HEK293 (cell line): ENCODE measurements at regions not wholly inside any gene's neighbourhood (a gene's known extent, or its start where the extent isn't known, plus 50 kb on each side); places are given as distances from the start of the nearest gene placed in this dataset.

Experiments used
- CTCF ChIA-PET: fragments of 350-600 bp; formaldehyde crosslinking; extraction: SDS; loops from one replicate; lab custom pipeline; 2021; ENCODE audit warnings: antibody characterized with exemption; lab: Yijun Ruan, JAX
- POLR2A ChIA-PET: fragments of 300-600 bp; formaldehyde crosslinking; extraction: SDS; loops from one replicate; lab custom pipeline; 2020; ENCODE audit warnings: antibody characterized with exemption, inconsistent platforms; lab: Yijun Ruan, JAX
- H3K27ac ChIP-seq: fragments of 200-500 bp; sonication (Bioruptor generic); 2 replicates; pipeline ENCODE4 v1.5.1; 2014; ENCODE audit warnings: low read depth, low read length, control low read depth, inconsistent platforms; ENCODE audit errors: extremely low read depth
- H3K36me3 ChIP-seq, 2 experiments: fragments of 200-500 bp in 1 of 2; sonication (Bioruptor generic) in 1 of 2; 1 replicate in 1 of 2; 2 replicates in 1 of 2; pipeline ENCODE4 v1.5.1; 2014 to 2017; ENCODE audit warnings: inconsistent platforms in 2 of 2, low read length in 2 of 2; ENCODE audit not compliant: control insufficient read depth in 2 of 2, insufficient read depth in 1 of 2
- H3K4me1 ChIP-seq: fragments of 200-500 bp; sonication (Bioruptor generic); 2 replicates; pipeline ENCODE4 v1.5.1; 2014; ENCODE audit warnings: mild to moderate bottlenecking, low read length, inconsistent platforms; ENCODE audit not compliant: control insufficient read depth, insufficient read depth
- H3K4me3 ChIP-seq: 2 replicates; pipeline ENCODE4 v1.5.1; 2011; ENCODE audit warnings: low read depth, mild to moderate bottlenecking, control low read depth, low read length, moderate library complexity
- H3K9me3 ChIP-seq: fragments of 200-500 bp; sonication (Bioruptor generic); 2 replicates; pipeline ENCODE4 v1.5.1; 2014; ENCODE audit warnings: low read depth, low read length, inconsistent platforms; ENCODE audit not compliant: control insufficient read depth, insufficient read depth
- BCL11A ChIP-seq: fragments of 450-650 bp; formaldehyde crosslinking; IDR thresholded peaks from 2 replicates; pipeline ENCODE4 v1.5.1; 2016; ENCODE audit warnings: low read depth, missing biosample characterization, missing genetic modification characterization
- EGR2 ChIP-seq: fragments of 450-650 bp; formaldehyde crosslinking; IDR thresholded peaks from 2 replicates; pipeline ENCODE4 v1.5.1; 2016; ENCODE audit warnings: low read depth, missing biosample characterization, missing genetic modification characterization
- HOXC10 ChIP-seq: sonication (generic); formaldehyde crosslinking; IDR thresholded peaks from 2 replicates; pipeline ENCODE4 v1.8.1; 2023; ENCODE audit warnings: mild to moderate bottlenecking, missing genetic modification reagents
- KLF10 ChIP-seq: fragments of 450-650 bp; IDR thresholded peaks from 2 replicates; pipeline ENCODE4 v1.5.1; 2018; ENCODE audit warnings: missing biosample characterization, mild to moderate bottlenecking, missing genetic modification characterization
- PRDM1 ChIP-seq: fragments of 450-650 bp; formaldehyde crosslinking; IDR thresholded peaks from 2 replicates; pipeline ENCODE4; 2016; ENCODE audit warnings: missing biosample characterization, missing genetic modification characterization
- SALL2 ChIP-seq: fragments of 450-650 bp; formaldehyde crosslinking; IDR thresholded peaks from 2 replicates; pipeline ENCODE4 v1.5.0; 2017; ENCODE audit warnings: missing biosample characterization, mild to moderate bottlenecking, missing genetic modification characterization, borderline replicate concordance
- TRIM28 ChIP-seq: IDR thresholded peaks from 2 replicates; pipeline ENCODE4 v1.6.1; 2011; ENCODE audit warnings: low read length, control low read depth, borderline replicate concordance
- ZBTB21 ChIP-seq: fragments of 450-650 bp; formaldehyde crosslinking; IDR thresholded peaks from 2 replicates; pipeline ENCODE4 v1.5.1; 2017; ENCODE audit warnings: missing biosample characterization, missing genetic modification characterization
- ZFP37 ChIP-seq: fragments of 450-650 bp; formaldehyde crosslinking; IDR thresholded peaks from 2 replicates; pipeline ENCODE4 v1.5.1; 2016; ENCODE audit warnings: missing biosample characterization, missing genetic modification characterization
- ZNF10 ChIP-seq: fragments of 450-650 bp; formaldehyde crosslinking; IDR thresholded peaks from 2 replicates; pipeline ENCODE4 v1.5.1; 2017; ENCODE audit warnings: missing biosample characterization, missing genetic modification characterization
- ZNF132 ChIP-seq: fragments of 450-650 bp; formaldehyde crosslinking; IDR thresholded peaks from 2 replicates; pipeline ENCODE4 v1.5.1; 2017; ENCODE audit warnings: missing biosample characterization, missing genetic modification characterization, borderline replicate concordance
- ZNF335 ChIP-seq: fragments of 450-650 bp; formaldehyde crosslinking; conservative IDR thresholded peaks from 2 replicates; pipeline ENCODE4 v1.5.1; 2016; ENCODE audit warnings: missing biosample characterization, missing genetic modification characterization
- ZNF391 ChIP-seq: fragments of 450-650 bp; formaldehyde crosslinking; IDR thresholded peaks from 2 replicates; pipeline ENCODE4 v1.5.1; 2016; ENCODE audit warnings: low read depth, missing biosample characterization, missing genetic modification characterization, borderline replicate concordance
- ZNF521 ChIP-seq: fragments of 450-650 bp; formaldehyde crosslinking; IDR thresholded peaks from 2 replicates; pipeline ENCODE4 v1.5.1; 2017; ENCODE audit warnings: missing biosample characterization, mild to moderate bottlenecking, missing genetic modification characterization
- ZNF548 ChIP-seq: fragments of 450-650 bp; formaldehyde crosslinking; IDR thresholded peaks from 2 replicates; pipeline ENCODE4 v1.5.1; 2016; ENCODE audit warnings: missing biosample characterization, missing genetic modification characterization
- ZNF558 ChIP-seq: fragments of 450-650 bp; formaldehyde crosslinking; IDR thresholded peaks from 2 replicates; pipeline ENCODE4 v1.5.1; 2016; ENCODE audit warnings: missing biosample characterization, missing genetic modification characterization
- ZNF585B ChIP-seq: fragments of 450-650 bp; formaldehyde crosslinking; IDR thresholded peaks from 2 replicates; pipeline ENCODE4 v1.5.1; 2016; ENCODE audit warnings: missing biosample characterization, missing genetic modification characterization
- ZNF610 ChIP-seq: fragments of 450-650 bp; formaldehyde crosslinking; IDR thresholded peaks from 2 replicates; pipeline ENCODE4 v1.5.1; 2016; ENCODE audit warnings: missing biosample characterization, missing genetic modification characterization, borderline replicate concordance
- ZNF626 ChIP-seq: fragments of 450-650 bp; sonication (Bioruptor Pico); formaldehyde crosslinking; IDR thresholded peaks from 2 replicates; pipeline ENCODE4 v1.5.1; 2018; ENCODE audit warnings: missing biosample characterization, missing genetic modification characterization, inconsistent platforms
- ZNF701 ChIP-seq: fragments of 450-650 bp; formaldehyde crosslinking; IDR thresholded peaks from 2 replicates; pipeline ENCODE4 v1.5.1; 2016; ENCODE audit warnings: missing biosample characterization, missing genetic modification characterization
- TF ChIP-seq, protein P1 (sequence below): fragments of 450-650 bp; formaldehyde crosslinking; IDR thresholded peaks from 2 replicates; pipeline ENCODE4 v1.5.1; 2016; ENCODE audit warnings: missing biosample characterization, missing genetic modification characterization
- TF ChIP-seq, protein P2 (sequence below): fragments of 450-650 bp; formaldehyde crosslinking; IDR thresholded peaks from 2 replicates; pipeline ENCODE4 v1.5.1; 2016; ENCODE audit warnings: missing biosample characterization, missing genetic modification characterization
- TF ChIP-seq, protein P3 (sequence below): fragments of 450-650 bp; formaldehyde crosslinking; IDR thresholded peaks from 2 replicates; pipeline ENCODE4 v1.5.1; 2016; ENCODE audit warnings: missing biosample characterization, missing genetic modification characterization
- TF ChIP-seq, protein P4 (sequence below): fragments of 450-650 bp; formaldehyde crosslinking; IDR thresholded peaks from 2 replicates; pipeline ENCODE4; 2016; ENCODE audit warnings: missing biosample characterization, missing genetic modification characterization
- TF ChIP-seq, protein P5 (sequence below): fragments of 450-650 bp; formaldehyde crosslinking; IDR thresholded peaks from 2 replicates; pipeline ENCODE4 v1.5.1; 2017; ENCODE audit warnings: missing biosample characterization, missing genetic modification characterization

DNA sequence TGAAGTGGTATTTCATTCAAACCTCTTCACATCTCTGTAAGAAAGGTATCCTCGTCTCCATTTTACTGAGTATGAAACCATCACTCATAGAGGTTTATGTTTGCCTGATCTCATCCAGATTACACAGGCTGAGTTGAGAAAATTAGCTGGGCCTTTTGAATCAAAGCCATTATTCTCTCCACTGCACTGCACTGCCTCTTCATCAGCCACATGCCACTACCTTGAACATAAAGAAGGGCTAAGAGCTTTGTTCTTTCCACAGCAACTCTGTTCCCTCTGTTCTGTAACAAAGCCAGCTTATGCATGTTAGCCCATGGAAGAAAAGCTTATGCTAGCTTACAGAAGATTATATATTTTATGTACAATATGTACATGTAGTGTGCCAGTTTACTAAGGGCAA is 362.6 kb upstream of the DLGAP1 start:
- ChIA-PET POLR2A (no interaction called here), CTCF (interaction anchor here (0.6 kb wide), 2 partner anchors 27 to 698 kb away, joined by 3 read pairs; no protein-coding TSS in a partner anchor)
- Histone ChIP-seq H3K9me3 (no peaks in the 10 kb centered on the region), H3K4me3 (no peak overlapping the region), H3K36me3 (no peaks in the 10 kb centered on the region), H3K4me1 (no peaks in the 10 kb centered on the region), H3K27ac (no peak overlapping the region)
- TF ChIP-seq ZBTB21 (no peak), ZNF391 (no peak)
- TF ChIP-seq, all 188 proteins: peak for 0

DNA sequence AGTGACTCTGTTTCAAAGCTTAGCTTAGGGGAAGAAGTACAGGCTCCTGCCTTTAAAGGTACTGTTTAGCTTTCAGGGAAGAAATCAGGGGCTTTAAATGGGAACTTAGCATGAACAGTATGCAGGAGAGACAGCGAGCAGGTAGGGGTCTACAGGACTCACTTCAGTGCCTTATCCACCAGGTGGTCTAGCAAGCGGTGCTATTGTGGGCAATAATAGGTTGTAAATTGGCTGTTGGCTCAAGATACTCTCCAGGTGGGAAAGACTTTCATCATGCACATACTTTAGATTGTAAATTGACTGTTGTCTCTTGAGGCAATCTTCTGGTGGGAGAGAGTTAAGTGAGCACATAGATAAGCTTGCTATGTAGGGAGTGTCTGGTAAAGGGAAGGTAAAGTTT is 358.6 kb upstream of the DLGAP1 start:
- Histone ChIP-seq H3K4me1 (no peaks in the 10 kb centered on the region), H3K36me3 (no peaks in the 10 kb centered on the region), H3K4me3 (no peak overlapping the region), H3K9me3 (no peaks in the 10 kb centered on the region), H3K27ac (no peak overlapping the region)
- TF ChIP-seq SALL2 (tag by site-specific recombination) (no peak), ZNF626 (no peak), TRIM28 (no peak), ZNF558 (tag by site-specific recombination) (no peak), ZNF521 (tag by site-specific recombination) (no peak), ZNF585B (no peak), BCL11A (tag by site-specific recombination) (no peak), KLF10 (tag by site-specific recombination) (no peak), ZNF548 (tag by site-specific recombination) (no peak), ZNF335 (no peak), ZNF132 (tag by site-specific recombination) (no peak), HOXC10 (no peak)
- TF ChIP-seq, protein P1, sequence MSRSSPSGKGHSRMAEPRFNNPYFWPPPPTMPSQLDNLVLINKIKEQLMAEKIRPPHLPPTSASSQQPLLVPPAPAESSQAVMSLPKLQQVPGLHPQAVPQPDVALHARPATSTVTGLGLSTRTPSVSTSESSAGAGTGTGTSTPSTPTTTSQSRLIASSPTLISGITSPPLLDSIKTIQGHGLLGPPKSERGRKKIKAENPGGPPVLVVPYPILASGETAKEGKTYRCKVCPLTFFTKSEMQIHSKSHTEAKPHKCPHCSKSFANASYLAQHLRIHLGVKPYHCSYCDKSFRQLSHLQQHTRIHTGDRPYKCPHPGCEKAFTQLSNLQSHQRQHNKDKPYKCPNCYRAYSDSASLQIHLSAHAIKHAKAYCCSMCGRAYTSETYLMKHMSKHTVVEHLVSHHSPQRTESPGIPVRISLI: no peak
- TF ChIP-seq, protein P2, sequence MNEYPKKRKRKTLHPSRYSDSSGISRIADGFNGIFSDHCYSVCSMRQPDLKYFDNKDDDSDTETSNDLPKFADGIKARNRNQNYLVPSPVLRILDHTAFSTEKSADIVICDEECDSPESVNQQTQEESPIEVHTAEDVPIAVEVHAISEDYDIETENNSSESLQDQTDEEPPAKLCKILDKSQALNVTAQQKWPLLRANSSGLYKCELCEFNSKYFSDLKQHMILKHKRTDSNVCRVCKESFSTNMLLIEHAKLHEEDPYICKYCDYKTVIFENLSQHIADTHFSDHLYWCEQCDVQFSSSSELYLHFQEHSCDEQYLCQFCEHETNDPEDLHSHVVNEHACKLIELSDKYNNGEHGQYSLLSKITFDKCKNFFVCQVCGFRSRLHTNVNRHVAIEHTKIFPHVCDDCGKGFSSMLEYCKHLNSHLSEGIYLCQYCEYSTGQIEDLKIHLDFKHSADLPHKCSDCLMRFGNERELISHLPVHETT (tag by site-specific recombination): no peak
- ChIA-PET CTCF (no interaction called here), POLR2A (no interaction called here)

DNA sequence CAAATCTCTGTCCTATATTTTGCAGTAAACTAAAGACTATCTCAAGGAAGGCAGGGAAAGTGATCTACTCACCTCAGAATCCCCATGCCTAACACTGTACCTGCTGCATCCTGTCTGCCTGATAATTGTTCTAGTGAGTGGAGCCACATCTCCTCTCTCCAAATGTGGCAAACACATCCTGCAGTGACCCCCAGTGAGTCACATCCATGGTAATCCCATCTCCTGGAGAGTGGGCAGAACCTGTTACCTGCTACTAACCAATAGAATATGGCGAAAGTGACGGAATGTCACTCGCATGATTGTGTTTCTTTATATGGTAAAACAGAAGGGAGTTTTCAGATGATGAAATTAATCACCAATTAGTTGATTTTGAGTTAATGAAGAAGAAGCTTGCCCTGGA is 353.8 kb upstream of the DLGAP1 start:
- no peaks in the 10 kb centered on the region for H3K9me3 ChIP-seq
- no peaks in the 10 kb centered on the region for H3K36me3 ChIP-seq
- H3K4me3 ChIP-seq: no peak overlapping the region
- no peaks in the 10 kb centered on the region for H3K4me1 ChIP-seq
- CTCF ChIA-PET: no interaction called here
- POLR2A ChIA-PET: no interaction called here
- H3K27ac ChIP-seq: no peak overlapping the region
- TF ChIP-seq ZNF701 (no peak), PRDM1 (tag by site-specific recombination) (no peak), EGR2 (tag by site-specific recombination) (no peak), ZNF10 (tag by site-specific recombination) (no peak), ZNF558 (tag by site-specific recombination) (no peak), ZFP37 (tag by site-specific recombination) (no peak), ZNF610 (no peak)
- TF ChIP-seq, protein P3, sequence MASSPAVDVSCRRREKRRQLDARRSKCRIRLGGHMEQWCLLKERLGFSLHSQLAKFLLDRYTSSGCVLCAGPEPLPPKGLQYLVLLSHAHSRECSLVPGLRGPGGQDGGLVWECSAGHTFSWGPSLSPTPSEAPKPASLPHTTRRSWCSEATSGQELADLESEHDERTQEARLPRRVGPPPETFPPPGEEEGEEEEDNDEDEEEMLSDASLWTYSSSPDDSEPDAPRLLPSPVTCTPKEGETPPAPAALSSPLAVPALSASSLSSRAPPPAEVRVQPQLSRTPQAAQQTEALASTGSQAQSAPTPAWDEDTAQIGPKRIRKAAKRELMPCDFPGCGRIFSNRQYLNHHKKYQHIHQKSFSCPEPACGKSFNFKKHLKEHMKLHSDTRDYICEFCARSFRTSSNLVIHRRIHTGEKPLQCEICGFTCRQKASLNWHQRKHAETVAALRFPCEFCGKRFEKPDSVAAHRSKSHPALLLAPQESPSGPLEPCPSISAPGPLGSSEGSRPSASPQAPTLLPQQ (tag by site-specific recombination): no peak
- TF ChIP-seq, protein P4, sequence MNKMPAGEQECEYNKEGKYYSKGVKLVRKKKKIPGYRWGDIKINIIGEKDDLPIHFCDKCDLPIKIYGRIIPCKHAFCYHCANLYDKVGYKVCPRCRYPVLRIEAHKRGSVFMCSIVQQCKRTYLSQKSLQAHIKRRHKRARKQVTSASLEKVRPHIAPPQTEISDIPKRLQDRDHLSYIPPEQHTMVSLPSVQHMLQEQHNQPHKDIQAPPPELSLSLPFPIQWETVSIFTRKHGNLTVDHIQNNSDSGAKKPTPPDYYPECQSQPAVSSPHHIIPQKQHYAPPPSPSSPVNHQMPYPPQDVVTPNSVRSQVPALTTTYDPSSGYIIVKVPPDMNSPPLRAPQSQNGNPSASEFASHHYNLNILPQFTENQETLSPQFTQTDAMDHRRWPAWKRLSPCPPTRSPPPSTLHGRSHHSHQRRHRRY: no peak
- TF ChIP-seq, protein P2 (tag by site-specific recombination): no peak
- TF ChIP-seq, protein P5, sequence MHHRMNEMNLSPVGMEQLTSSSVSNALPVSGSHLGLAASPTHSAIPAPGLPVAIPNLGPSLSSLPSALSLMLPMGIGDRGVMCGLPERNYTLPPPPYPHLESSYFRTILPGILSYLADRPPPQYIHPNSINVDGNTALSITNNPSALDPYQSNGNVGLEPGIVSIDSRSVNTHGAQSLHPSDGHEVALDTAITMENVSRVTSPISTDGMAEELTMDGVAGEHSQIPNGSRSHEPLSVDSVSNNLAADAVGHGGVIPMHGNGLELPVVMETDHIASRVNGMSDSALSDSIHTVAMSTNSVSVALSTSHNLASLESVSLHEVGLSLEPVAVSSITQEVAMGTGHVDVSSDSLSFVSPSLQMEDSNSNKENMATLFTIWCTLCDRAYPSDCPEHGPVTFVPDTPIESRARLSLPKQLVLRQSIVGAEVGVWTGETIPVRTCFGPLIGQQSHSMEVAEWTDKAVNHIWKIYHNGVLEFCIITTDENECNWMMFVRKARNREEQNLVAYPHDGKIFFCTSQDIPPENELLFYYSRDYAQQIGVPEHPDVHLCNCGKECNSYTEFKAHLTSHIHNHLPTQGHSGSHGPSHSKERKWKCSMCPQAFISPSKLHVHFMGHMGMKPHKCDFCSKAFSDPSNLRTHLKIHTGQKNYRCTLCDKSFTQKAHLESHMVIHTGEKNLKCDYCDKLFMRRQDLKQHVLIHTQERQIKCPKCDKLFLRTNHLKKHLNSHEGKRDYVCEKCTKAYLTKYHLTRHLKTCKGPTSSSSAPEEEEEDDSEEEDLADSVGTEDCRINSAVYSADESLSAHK: no peak
